Thyroid gland (tissue), 4 donors: ENCODE measurements at regions not wholly inside any gene's neighbourhood (a gene's known extent, or its start where the extent isn't known, plus 50 kb on each side); places are given as distances from the start of the nearest gene placed in this dataset.

Source experiments
- POLR2A ChIP-seq, 2 donors: fragments of 450-650 bp; IDR thresholded peaks; one replicate each; pipeline ENCODE4 v1.6.1; 2017; ENCODE audit warnings: antibody characterized with exemption in 2 of 2, mild to moderate bottlenecking in 2 of 2, moderate library complexity in 1 of 2
- TF ChIP-seq, protein P1 (sequence below), 6 experiments: fragments of 200-600 bp in 3 of 6; fragments of 450-650 bp in 3 of 6; sonication (generic) in 3 of 6; IDR thresholded peaks; one replicate each; pipeline ENCODE4 v1.5.1; 2016 to 2019; ENCODE audit warnings: antibody characterized with exemption in 6 of 6, mild to moderate bottlenecking in 2 of 6, inconsistent platforms in 1 of 6, moderate library complexity in 1 of 6

GRCh38 chr2:171615069-171615468 is 72.2 kb upstream of the DYNC1I2 start:
- TF ChIP-seq, protein P1, sequence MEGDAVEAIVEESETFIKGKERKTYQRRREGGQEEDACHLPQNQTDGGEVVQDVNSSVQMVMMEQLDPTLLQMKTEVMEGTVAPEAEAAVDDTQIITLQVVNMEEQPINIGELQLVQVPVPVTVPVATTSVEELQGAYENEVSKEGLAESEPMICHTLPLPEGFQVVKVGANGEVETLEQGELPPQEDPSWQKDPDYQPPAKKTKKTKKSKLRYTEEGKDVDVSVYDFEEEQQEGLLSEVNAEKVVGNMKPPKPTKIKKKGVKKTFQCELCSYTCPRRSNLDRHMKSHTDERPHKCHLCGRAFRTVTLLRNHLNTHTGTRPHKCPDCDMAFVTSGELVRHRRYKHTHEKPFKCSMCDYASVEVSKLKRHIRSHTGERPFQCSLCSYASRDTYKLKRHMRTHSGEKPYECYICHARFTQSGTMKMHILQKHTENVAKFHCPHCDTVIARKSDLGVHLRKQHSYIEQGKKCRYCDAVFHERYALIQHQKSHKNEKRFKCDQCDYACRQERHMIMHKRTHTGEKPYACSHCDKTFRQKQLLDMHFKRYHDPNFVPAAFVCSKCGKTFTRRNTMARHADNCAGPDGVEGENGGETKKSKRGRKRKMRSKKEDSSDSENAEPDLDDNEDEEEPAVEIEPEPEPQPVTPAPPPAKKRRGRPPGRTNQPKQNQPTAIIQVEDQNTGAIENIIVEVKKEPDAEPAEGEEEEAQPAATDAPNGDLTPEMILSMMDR (IDR thresholded peaks at IDR 0.05), result no peak
- TF ChIP-seq POLR2A (IDR thresholded peaks at IDR 0.05), result no peak
